ENCODE measurements at regions not wholly inside any gene's neighbourhood (a gene's known extent, or its start where the extent isn't known, plus 50 kb on each side); places are given as distances from the start of the nearest gene placed in this dataset.

- no peak for TF ChIP-seq CTCF (IDR thresholded peaks at IDR 0.05; ENCODE audit: insufficient read depth, low read depth, low read length)
- H3K4me3 ChIP-seq (ENCODE audit: low read depth, low read length): no peak overlapping the region
- no peak for DNase-seq (ENCODE audit: low read depth)
Measured at GRCh38 chr20:6877633-6878032, 110.1 kb downstream of the BMP2 start.

- no peak for TF ChIP-seq CTCF (IDR thresholded peaks at IDR 0.05; ENCODE audit: insufficient read depth, low read depth, low read length)
- no peak overlapping the region for H3K4me3 ChIP-seq (ENCODE audit: low read depth, low read length)
- peak; percentile 49 for DNase-seq (ENCODE audit: low read depth)
Measured at GRCh38 chr20:6882561-6883291, 115.2 kb downstream of the BMP2 start.

GRCh38 chr20:6884114-6884513 is 116.6 kb downstream of the BMP2 start:
- no peak overlapping the region for H3K4me3 ChIP-seq (ENCODE audit: low read depth, low read length)
- DNase-seq (ENCODE audit: low read depth): no peak
- no peak for TF ChIP-seq CTCF (IDR thresholded peaks at IDR 0.05; ENCODE audit: insufficient read depth, low read depth, low read length)

- no peak for DNase-seq (ENCODE audit: low read depth)
- H3K4me3 ChIP-seq (ENCODE audit: low read depth, low read length): no peak overlapping the region
- TF ChIP-seq CTCF (IDR thresholded peaks at IDR 0.05; ENCODE audit: insufficient read depth, low read depth, low read length): no peak
Measured at GRCh38 chr20:6886065-6886729, 118.7 kb downstream of the BMP2 start.

GRCh38 chr20:6887966-6888365 is 120.5 kb downstream of the BMP2 start:
- no peak for TF ChIP-seq CTCF (IDR thresholded peaks at IDR 0.05; ENCODE audit: insufficient read depth, low read depth, low read length)

GRCh38 chr20:6888736-6889395 is 121.4 kb downstream of the BMP2 start:
- no peak overlapping the region for H3K4me3 ChIP-seq (ENCODE audit: low read depth, low read length)
- TF ChIP-seq CTCF (IDR thresholded peaks at IDR 0.05; ENCODE audit: insufficient read depth, low read depth, low read length): no peak
- DNase-seq (ENCODE audit: low read depth): no peak

More at GRCh38 chr20:6887966-6888365, 120.5 kb downstream of the BMP2 start:
- no peak for DNase-seq (ENCODE audit: low read depth)
- H3K4me3 ChIP-seq (ENCODE audit: low read depth, low read length): no peak overlapping the region
